ENCODE measurements at regions not wholly inside any gene's neighbourhood (a gene's known extent, or its start where the extent isn't known, plus 50 kb on each side); places are given as distances from the start of the nearest gene placed in this dataset.

- no peak for DNase-seq (ENCODE audit: low spot score)
- intact Hi-C loops (cut with DNase I): no loop called here
These were observed 581.0 kb downstream of the ELAVL2 start for GRCh38 chr9:23245067-23245466.

DNA sequence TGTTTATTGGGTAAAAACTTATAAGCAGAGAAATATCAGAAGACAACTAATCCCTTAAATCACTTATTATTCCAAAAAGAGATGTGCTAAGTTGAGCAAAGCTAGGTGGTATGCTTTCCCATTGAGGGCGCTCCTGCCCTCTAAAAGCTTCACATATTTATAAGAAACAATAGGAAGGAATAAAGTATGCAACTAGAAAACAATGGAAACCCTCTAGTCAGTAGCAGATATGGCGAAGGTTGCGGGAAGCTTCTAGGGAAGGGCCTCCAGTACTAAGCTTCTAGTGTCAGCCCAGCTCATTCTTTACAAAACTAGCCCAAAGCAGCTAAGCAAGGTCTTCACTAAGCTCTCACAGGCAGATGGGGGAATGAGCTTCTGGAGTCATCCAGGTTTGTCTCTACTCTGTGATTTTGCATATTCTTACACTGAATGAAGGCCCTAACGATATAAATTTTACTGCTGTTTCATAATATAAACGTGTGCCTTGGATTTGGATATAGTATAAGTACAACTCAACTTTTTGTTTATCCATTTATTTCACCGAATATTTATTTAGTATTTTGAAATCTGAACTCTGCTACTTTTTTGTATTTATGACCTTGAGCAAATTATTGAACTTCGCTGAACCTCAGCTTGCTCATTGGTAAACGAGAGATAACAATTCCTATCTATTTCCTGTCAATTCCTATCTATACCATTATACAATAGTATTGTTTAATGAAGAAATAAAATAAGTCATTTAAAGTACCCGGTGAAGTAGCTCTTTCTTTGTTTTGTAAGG is 571.4 kb downstream of the ELAVL2 start:
- DNase-seq (ENCODE audit: low spot score): no peak
- intact Hi-C loops (cut with DNase I): loop anchor here in 1 of 2 donors (5.0 kb wide), 1 partner anchor 448 kb away; no protein-coding TSS in a partner anchor

- no peak for DNase-seq (ENCODE audit: low spot score)
- intact Hi-C loops (cut with DNase I): no loop called here
These were observed 570.7 kb downstream of the ELAVL2 start for GRCh38 chr9:23255346-23255745.

GRCh38 chr9:23258569-23258968 is 567.5 kb downstream of the ELAVL2 start:
- intact Hi-C loops (cut with DNase I): no loop called here
- no peak for DNase-seq (ENCODE audit: low spot score)

DNA sequence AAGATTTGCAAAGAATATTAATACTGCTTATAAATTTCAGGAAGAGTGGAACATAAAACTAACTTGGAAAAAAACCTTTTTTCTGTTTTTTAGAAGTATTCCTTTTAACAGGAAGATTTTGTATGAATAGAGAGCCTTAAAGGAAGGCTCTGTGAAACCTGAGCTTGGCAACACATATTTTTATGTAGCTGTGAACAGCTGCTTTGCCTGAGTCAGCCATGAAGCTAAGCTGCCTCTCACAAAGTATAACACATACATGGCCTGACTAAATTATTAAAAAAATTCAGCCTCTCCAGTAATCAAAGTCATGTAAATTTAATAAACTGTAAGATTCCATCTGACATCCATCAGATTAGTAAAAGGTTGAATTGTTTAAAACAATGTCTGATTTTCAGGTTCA is 547.5 kb downstream of the ELAVL2 start:
- intact Hi-C loops (cut with DNase I): no loop called here
- no peak for DNase-seq (ENCODE audit: low spot score)

GRCh38 chr9:23287390-23287789 is 538.6 kb downstream of the ELAVL2 start:
- intact Hi-C loops (cut with DNase I): no loop called here
- DNase-seq (ENCODE audit: low spot score): no peak

DNA sequence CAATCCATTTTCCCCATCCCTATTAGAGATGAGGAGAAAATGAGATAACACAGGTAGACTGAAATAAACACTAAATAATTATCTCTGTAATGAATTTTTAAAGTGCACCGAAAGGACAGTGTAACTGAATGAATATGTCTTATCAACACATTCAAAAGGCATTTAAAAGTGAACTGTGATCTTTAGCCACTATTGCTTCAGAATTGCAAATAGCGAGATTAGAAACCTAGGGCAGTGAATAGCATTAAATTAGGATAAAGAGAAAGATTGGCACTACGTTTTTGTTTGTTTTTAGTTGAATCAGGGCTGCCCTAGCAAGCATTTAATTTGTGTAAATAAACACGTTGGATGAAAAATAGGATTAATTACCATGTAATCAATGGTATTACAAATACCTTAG is 537.5 kb downstream of the ELAVL2 start:
- no peak for DNase-seq (ENCODE audit: low spot score)
- intact Hi-C loops (cut with DNase I): no loop called here

DNA sequence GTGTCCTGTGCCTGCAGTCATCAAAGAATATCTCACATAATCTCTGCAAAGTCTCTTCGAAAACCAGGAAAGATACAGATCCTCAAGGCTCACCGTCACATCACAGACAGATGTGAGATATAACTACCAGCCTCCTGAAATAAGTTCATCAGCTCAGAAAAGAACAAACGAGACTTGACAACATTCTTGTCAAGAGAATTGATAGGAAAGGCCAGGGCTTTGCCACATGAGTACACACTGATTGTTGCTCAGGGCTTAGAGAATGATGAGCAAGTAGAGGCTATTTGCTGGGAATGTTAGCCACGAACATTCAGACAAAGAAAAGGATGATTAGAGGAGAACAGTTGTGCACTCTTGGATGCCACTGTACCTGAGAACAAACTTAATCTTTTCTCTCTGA is 535.1 kb downstream of the ELAVL2 start:
- DNase-seq (ENCODE audit: low spot score): no peak
- intact Hi-C loops (cut with DNase I): no loop called here

DNA sequence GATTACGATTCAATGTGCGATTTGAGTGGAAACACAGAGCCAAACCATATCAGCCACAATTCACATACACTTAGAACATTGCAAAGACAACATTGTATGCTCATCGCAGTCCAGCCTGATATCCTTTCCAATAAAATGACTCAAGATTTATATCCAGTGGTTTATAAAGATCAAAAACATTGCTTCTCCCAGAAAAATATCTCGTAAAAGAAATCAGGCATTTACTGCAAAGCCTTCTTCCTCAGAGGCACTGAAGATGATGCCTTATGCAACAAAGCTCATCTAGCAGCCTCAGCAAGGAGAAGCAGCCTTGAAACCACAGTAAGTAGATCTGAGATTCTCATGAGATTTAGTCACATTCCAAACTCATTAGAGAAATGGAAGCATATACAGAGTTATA is 523.8 kb downstream of the ELAVL2 start:
- no peak for DNase-seq (ENCODE audit: low spot score)
- intact Hi-C loops (cut with DNase I): no loop called here

- no peak for DNase-seq (ENCODE audit: low spot score)
- intact Hi-C loops (cut with DNase I): no loop called here
These were observed 519.3 kb downstream of the ELAVL2 start for GRCh38 chr9:23306731-23307130.

- no peak for DNase-seq (ENCODE audit: low spot score)
- intact Hi-C loops (cut with DNase I): no loop called here
These were observed 518.1 kb downstream of the ELAVL2 start for GRCh38 chr9:23307731-23308513.

DNA sequence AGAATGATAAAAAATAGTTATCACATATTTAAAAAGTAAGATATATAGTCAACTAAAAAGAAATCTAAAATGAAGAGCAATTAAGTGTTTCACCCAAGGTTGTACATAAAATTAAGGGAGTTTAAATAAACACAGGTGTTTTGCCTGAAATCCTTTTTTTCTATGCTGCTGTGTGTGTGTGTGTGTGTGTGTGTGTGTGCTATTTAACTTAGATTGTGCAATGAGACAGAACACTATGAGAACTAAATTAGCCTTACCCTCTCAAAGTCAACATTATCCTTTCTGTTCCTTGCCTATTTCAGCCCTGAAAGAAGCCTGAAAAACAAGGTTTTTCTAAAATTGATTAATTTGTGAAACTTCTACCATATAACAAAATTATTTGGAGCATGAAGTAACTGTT is 516.2 kb downstream of the ELAVL2 start:
- intact Hi-C loops (cut with DNase I): no loop called here
- DNase-seq (ENCODE audit: low spot score): no peak

DNA sequence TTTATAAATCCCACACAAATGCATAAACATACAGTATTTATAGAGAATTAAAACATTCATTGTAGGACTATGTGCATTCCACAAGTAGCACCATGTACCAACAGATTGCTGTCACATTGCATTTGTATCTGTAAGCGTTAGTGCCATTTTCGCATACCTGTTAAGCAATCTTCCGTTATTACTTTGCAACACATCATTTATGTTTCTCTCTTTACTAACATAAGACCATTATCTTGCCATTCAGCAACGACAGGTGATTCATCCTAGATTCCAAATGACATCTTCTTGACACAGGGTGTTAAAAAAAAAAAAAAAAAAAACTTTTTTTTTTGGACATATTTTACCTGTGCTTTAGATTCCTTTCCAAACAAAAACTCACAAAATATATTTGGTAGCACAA is 511.8 kb downstream of the ELAVL2 start:
- DNase-seq (ENCODE audit: low spot score): no peak
- intact Hi-C loops (cut with DNase I): no loop called here

DNA sequence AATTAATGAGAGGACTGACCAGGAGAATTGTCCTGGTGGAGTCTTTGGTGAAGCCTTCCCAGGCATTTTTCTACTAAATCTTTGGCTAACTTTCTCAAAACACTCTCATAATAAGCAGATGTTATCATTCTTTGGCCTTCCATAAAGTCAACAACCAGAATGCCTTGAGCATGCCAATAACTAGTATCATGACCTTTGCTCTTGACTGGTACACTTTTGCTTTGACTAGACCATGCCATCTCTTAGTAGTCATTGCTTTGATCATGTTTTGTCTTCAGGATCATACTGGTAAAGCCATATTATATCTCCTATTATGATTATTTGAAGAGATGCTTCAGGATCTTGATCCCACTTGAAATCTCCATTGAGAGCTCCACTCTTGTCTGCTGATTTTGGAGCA is 506.9 kb downstream of the ELAVL2 start:
- intact Hi-C loops (cut with DNase I): no loop called here
- no peak for DNase-seq (ENCODE audit: low spot score)

- no peak for DNase-seq (ENCODE audit: low spot score)
- intact Hi-C loops (cut with DNase I): no loop called here
These were observed 505.0 kb downstream of the ELAVL2 start for GRCh38 chr9:23321049-23321448.

- no peak for DNase-seq (ENCODE audit: low spot score)
- intact Hi-C loops (cut with DNase I): no loop called here
These were observed 503.6 kb downstream of the ELAVL2 start for GRCh38 chr9:23322392-23322791.

DNA sequence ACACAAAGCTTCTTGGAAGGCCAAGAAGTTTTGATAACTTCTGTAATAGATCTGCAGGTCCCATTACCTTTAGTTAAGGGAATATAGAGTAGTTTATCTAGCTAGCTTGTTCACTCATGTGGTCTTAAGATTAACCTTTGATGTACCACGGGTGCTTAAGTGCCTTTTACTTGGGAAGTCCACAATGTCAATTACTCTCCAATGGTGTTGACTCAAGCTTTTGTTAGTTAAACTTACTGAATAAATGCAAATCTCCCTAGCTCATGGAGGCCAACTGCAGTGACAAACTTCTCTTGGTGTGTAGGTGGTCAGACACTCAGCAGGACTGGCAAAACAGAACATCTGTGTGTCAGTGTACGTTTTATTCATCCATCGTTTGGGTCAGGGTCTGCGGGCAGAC is 501.5 kb downstream of the ELAVL2 start:
- DNase-seq (ENCODE audit: low spot score): no peak
- intact Hi-C loops (cut with DNase I): no loop called here

DNA sequence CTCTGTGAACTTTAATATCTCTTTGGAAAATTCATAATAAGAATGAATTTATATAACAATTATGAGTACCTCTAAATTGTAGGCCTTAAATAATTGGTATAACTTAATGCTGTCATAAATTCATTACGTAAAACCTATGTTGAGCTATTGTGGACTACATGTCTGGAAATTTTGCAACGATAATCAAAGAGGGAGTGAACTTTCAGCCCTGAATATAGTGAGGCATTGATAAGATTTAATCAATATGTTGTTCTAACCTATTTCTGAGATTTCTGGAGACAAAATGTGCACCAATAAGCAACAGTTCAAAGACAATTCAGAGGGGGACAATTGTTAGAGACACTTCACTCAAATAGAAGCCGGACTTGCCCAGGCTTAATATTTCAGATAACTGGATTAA is 499.4 kb downstream of the ELAVL2 start:
- intact Hi-C loops (cut with DNase I): no loop called here
- no peak for DNase-seq (ENCODE audit: low spot score)

- intact Hi-C loops (cut with DNase I): no loop called here
- DNase-seq (ENCODE audit: low spot score): no peak
These were observed 484.7 kb downstream of the ELAVL2 start for GRCh38 chr9:23341346-23341745.

DNA sequence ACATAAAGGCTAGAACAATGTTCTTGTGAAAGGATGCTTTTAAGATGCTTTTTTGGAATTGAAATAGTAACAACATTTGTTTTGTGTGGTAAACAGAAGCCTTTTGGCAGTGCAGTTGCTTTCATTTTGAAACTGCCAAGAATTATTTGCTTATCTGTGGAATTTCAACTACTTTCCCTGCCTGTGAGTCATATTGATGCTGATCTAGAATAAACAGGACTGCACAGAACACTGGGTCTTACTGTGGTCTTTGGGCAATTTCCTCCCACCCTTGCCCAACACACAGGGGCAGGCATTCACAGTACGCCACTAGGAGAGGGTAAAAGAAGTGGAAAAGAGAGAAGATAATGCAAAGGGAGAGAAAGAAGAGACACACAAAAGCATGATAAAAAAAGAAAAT is 483.7 kb downstream of the ELAVL2 start:
- DNase-seq (ENCODE audit: low spot score): no peak
- intact Hi-C loops (cut with DNase I): no loop called here

DNA sequence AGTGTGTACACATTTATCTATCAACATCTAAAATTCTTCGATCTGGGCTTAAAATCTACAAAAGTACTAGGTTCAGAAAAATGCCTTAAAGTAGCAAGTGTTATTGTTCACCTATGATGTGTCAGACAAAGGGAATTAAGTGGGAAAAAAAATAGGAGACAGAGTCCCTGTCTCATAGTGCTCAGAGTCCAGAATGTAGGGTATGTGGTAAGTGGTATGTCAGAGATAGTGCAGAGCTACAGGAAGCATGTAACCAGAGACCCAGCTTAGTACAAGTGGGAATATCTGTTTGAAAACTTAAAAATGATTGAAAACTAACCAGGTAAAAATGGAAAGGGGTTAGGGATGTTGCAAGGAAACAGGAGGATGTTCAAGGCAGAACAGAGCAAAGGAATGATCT is 482.8 kb downstream of the ELAVL2 start:
- intact Hi-C loops (cut with DNase I): no loop called here
- DNase-seq (ENCODE audit: low spot score): no peak

Measured in posterior vena cava (tissue), 2 donors.